HCT116 (cell line): ENCODE measurements at regions not wholly inside any gene's neighbourhood (a gene's known extent, or its start where the extent isn't known, plus 50 kb on each side); places are given as distances from the start of the nearest gene placed in this dataset.

Experiments used
- ATF3 ChIP-seq: IDR thresholded peaks from 2 replicates; pipeline ENCODE4 v1.6.1; 2012
- CTCF ChIP-seq, 3 experiments: fragments of 200-600 bp in 1 of 3; sonication (generic) in 1 of 3; IDR thresholded peaks in 2 of 3; conservative IDR thresholded peaks in 1 of 3; 2 replicates each; pipeline ENCODE4 v1.5.1; 2012 to 2017; ENCODE audit warnings: low read depth in 2 of 3, low read length in 2 of 3, antibody characterized with exemption in 1 of 3, borderline replicate concordance in 1 of 3, control low read depth in 1 of 3, mild to moderate bottlenecking in 1 of 3, mixed read lengths in 1 of 3, mixed run types in 1 of 3, moderate library complexity in 1 of 3; ENCODE audit not compliant: insufficient read depth in 1 of 3
- ELF1 ChIP-seq: IDR thresholded peaks from 2 replicates; pipeline ENCODE4 v1.6.1; 2012; ENCODE audit warnings: low read depth, borderline replicate concordance
- EZH2 ChIP-seq: fragments of 200-600 bp; sonication (generic); IDR thresholded peaks from 2 replicates; pipeline ENCODE4 v1.6.1; 2017; ENCODE audit warnings: antibody characterized with exemption, mixed run types
- JUND ChIP-seq: IDR thresholded peaks from 2 replicates; pipeline ENCODE4 v1.6.1; 2012
- MAX ChIP-seq: IDR thresholded peaks from 2 replicates; pipeline ENCODE4 v1.6.1; 2012
- POLR2A ChIP-seq: IDR thresholded peaks from 2 replicates; pipeline ENCODE4 v1.7.0; 2011; ENCODE audit warnings: borderline replicate concordance; ENCODE audit not compliant: insufficient read depth, insufficient read length; ENCODE audit errors: extremely low read depth
- POLR2AphosphoS5 ChIP-seq: IDR thresholded peaks from 2 replicates; pipeline ENCODE4 v1.6.1; 2011; ENCODE audit warnings: mild to moderate bottlenecking, low read depth, low read length, moderate library complexity
- REST ChIP-seq: IDR thresholded peaks from 2 replicates; pipeline ENCODE4 v1.6.1; 2012; ENCODE audit warnings: low read depth
- SIN3A ChIP-seq: IDR thresholded peaks from 2 replicates; pipeline ENCODE4 v1.6.1; 2012; ENCODE audit warnings: low read depth
- YY1 ChIP-seq: IDR thresholded peaks from 2 replicates; pipeline ENCODE4 v1.6.1; 2011; ENCODE audit warnings: low read length, low read depth, moderate library complexity, mild to moderate bottlenecking; ENCODE audit not compliant: insufficient replicate concordance; ENCODE audit errors: extremely low read depth

GRCh38 chr3:74302969-74303368 is 311.5 kb downstream of the CNTN3 start:
- no peak for TF ChIP-seq REST
- no peak for TF ChIP-seq CTCF (IDR thresholded peaks at IDR 0.05 in 2 of 3, conservative IDR thresholded peaks at IDR 0.05 in 1 of 3; ENCODE audit: borderline replicate concordance in 1 of 3, insufficient read depth in 1 of 3, low read depth in 2 of 3, low read length in 2 of 3)
- TF ChIP-seq SIN3A = no peak
- no peak for TF ChIP-seq POLR2A
- TF ChIP-seq POLR2AphosphoS5 = no peak
- TF ChIP-seq EZH2 = no peak
- no peak for TF ChIP-seq MAX
- no peak for TF ChIP-seq ATF3
- TF ChIP-seq JUND = no peak
- TF ChIP-seq ELF1 = no peak
- TF ChIP-seq YY1 = no peak
